NCI-H1694 treated with DMSO at 0.1 percent for 48 hours (cell line): ENCODE measurements at regions not wholly inside any gene's neighbourhood (a gene's known extent, or its start where the extent isn't known, plus 50 kb on each side); places are given as distances from the start of the nearest gene placed in this dataset.

ENCODE experiments used
- DNase-seq: peaks from one replicate; lab custom pipeline; 2025; lab: John Stamatoyannopoulos, UW

- no peak for DNase-seq
Observed at GRCh38 chr2:155689791-155690190, 642.7 kb downstream of the NR4A2 start.

DNA sequence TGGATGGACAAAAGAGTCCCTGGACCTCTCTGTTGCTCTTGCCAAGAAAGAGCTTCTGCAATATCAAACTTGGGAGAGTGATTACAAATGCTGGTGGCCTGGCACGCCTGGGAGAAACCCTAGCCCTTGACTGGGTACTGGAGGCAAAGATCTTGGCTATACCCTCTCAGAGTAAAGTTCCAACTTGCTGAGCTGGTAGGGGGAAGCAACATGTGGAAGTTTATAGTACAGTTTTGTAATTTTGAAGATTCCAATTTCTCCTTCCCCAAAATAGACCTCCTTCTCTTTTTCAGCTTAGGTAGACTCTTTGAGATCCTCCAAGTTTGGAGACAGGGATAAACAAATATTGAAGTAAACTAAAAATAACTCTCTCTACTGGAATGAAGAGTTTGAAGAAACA, 645.3 kb downstream of the NR4A2 start:
- no peak for DNase-seq

- no peak for DNase-seq
Observed at GRCh38 chr2:155679647-155680046, 652.9 kb downstream of the NR4A2 start.

DNA sequence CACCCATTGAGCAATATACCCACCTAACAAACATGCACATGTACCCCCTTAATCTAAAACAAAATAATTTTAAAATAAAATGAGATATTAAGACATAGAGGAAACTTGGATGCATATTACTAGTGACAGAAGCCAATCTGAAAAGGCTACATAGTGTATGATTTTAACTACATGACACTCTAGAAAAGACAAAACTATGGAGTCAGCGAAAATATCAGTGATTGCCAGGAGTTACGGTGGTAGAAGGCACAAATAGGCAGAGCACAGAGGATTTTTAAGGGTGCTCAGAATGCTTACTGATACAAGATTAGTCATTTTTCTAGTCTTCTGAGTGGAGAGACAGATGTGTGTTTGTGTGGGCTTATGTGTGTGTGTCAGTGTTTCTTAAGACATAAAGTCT, 656.6 kb downstream of the NR4A2 start:
- DNase-seq: no peak

GRCh38 chr2:155665704-155666103, 666.8 kb downstream of the NR4A2 start:
- DNase-seq: no peak

DNA sequence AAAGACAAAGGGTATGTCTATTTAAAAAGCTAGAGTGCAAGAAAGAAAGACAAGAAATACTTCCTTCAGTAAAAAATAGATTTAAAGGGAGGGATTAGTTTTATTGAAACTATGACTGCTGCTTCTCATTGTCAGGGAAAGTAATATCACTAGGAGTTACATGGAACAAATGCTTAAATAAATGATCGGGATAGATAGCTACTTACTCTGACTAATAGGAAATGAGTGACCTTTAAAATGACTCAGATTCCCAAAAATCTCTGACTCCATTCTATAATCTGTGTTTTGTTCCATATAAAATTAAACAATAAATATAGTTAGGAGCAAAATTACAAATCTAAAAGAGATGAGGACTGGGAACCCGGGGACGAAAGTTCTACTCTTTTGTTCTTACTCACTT, 669.3 kb downstream of the NR4A2 start:
- DNase-seq: no peak

- no peak for DNase-seq
Observed at GRCh38 chr2:155662224-155662623, 670.3 kb downstream of the NR4A2 start.

DNA sequence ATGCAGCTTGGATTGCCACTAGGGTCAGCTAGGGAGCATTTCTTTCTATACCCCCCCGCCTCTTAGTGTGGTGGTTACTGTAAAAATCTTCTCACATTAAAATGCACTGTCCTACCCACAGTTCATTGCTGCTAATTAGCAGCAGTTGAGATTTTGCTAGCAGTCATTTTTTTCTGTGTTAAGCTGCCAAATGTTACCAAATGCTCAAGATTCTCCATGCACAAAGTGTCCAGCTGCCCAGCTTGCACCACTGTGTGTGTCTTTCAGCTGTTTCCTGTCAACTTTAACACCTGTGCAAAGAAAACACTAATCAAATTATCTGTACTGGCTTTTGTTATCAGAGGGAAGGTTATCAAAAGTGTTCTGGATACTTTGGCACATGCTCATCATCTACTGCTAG, 679.3 kb downstream of the NR4A2 start:
- DNase-seq: no peak

DNA sequence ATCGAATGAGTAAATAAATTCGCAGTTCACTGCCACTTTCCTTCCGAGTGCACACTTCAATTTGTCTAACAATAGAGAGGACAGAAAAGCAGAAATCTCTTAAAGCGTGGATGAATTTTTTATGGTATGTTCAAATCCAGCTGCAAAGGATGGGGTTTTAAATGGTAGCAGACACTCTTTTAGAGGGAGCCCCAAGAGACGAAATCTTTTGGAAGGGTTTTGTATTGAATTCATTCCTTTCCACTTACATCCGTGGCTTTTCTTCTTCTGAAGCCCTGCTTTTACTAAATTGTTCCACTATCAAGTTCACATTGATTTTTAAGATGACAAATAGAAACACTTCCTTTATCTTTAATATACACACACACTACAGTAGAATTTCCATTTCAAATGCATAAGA, 680.7 kb downstream of the NR4A2 start:
- no peak for DNase-seq

DNA sequence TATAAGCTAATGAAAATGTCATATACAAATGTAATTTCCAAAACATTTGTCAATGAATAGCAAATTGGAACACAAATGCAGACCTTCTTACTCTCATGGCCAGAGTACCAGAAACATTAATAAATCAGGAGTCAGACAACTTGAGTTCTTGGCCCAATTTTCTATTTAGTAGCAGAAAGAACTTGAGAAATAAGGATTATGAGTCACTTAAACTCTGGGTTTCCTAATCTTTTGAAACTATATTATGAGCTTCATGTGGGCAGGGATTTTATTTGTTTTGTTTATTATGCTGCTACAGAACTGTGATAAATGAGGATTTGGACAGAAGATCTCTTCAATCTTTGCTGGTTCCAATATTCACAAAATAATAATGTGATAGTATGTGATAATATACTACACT, 686.7 kb downstream of the NR4A2 start:
- DNase-seq: no peak

GRCh38 chr2:155643056-155643775, 689.3 kb downstream of the NR4A2 start:
- no peak for DNase-seq

GRCh38 chr2:155633887-155634570, 698.5 kb downstream of the NR4A2 start:
- DNase-seq: no peak

DNA sequence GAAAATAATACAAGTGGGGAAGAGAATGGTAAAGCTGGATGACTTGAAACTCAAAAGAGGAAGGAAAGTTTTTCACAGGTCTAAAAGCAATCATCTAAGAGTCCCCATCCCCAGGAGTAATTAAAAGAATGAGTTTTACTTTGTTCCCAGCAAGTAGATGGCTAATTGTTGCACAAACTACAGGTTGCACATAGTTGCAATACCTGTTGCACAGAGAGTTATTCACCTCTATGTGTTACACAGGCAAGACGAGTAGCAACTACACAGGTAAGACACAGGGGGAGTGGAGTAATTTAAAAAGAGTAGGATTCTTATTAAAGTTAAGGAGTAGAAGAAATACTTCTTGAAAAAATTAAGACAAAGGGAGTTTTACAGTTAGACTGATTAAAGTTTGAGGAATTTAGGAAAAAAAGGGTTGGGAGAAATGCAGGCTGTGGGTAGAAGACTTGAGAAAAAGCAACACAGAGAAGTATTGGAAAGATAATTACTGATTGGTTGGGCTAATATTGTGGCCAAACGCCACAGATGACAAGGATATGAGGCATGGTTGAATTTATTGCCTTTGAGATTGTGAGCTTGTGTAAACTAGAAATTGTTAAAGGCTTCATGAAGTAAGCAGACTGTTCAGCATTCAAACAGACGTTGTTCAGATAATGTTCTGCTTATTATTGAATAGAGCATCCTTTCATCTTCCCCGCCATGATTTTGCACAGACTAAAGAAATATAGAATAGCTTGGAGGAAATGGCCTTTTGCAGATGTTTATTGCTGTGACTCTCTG, 699.3 kb downstream of the NR4A2 start:
- no peak for DNase-seq

DNA sequence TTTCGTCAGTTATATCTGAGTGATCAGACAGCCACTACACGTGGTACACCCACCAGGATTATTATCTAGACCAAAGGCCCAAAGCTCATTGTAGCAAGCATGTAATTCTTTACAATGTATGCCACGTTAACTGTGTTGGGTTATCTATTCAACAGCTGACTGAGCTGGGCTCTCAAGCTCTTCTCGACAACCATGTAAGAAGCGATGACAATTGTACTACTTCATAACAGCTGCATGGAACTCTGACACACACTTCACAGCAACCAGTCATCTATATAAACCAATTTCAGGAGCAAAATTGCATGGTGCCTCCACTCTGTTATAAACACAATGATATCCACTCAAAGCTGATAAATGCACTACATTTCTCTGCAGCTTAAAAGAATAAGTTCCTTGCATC, 701.8 kb downstream of the NR4A2 start:
- no peak for DNase-seq

DNA sequence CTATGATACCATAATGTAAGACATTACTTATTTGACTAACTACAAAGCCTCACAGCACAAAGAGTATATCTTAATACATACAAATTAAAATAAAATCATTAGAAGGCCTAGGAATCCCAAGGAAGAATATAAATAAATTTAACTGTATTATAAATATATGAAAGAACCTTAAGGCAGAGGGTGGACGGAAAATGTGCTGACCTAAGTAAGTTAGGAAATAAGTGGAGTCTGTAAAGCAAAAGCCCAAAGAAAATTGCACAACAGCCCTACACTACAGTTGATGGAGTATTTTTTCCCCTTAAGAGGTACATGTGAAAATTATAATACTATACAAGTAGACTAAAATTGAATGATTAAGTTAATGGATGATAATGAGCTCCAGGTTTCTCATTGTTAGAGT, 710.1 kb downstream of the NR4A2 start:
- no peak for DNase-seq

GRCh38 chr2:155600914-155601760, 731.4 kb downstream of the NR4A2 start:
- no peak for DNase-seq

DNA sequence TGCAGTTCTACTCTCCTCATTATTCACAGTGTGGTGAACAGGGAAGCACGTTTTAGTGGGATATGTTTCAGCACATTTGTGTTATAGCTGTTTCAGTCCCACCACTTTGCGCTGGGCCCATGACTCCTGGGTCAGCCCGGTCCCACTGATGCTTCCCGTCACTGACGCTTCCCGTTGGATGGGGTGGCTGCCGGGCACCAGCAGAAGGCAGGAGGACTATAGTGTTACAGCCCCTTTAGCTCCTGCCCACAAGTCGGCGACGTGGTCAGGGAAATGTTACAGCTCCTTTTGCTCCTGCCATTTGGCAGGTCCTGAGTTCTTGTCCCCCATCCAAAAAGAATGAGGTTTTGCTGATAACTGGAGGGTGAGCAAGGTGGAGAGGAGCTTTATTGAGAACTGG, 732.2 kb downstream of the NR4A2 start:
- DNase-seq: no peak

DNA sequence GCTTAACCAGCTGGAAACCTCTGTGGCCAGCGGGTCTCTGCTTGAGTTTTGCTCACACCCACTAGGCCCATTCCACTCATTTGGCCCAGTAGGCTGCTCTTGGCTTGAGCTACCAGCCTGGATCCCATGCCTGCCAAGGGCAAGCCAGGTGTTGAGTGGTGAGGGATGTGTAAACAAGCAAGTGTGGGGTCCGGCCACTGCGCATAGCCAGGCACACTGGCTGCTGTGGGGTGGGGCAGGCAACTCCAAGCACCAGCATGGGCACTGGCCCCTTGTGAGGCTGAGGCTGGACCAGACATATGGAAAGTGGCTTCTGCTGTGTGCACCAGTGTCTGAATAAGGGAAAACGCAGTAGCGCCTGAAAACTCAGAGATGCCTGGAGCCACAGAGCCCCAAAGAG, 732.7 kb downstream of the NR4A2 start:
- DNase-seq: no peak

- DNase-seq: no peak
Observed at GRCh38 chr2:155583674-155584195, 748.8 kb downstream of the NR4A2 start.

DNA sequence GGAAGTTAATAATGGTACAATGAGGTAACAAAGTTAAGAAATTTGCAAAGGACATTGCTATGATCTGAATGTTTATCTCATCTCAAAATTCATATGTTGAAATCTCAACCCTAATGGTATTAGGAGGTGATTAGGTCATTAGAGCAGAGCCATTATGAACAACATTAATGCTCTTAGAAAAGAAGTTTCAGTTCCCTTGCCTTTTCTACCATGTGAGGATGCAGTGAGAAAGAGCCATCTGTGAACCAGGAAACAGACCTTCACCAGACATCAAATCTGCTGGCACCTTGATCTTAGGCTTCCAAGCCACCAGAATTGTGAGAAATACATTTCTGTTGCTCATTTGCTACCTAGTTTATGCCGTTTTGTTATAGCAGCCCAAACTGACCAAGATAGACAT, 757.6 kb downstream of the NR4A2 start:
- DNase-seq: no peak

- DNase-seq: no peak
Observed at GRCh38 chr2:155547571-155547970, 785.0 kb downstream of the NR4A2 start.
